Right atrium auricular region (tissue), 2 donors: ENCODE measurements at regions not wholly inside any gene's neighbourhood (a gene's known extent, or its start where the extent isn't known, plus 50 kb on each side); places are given as distances from the start of the nearest gene placed in this dataset.

Source experiments
- DNase-seq: peaks from one replicate; pipeline ENCODE4 v3.0.0-alpha.2; 2019; ENCODE audit warnings: low spot score
- H3K27ac ChIP-seq, 2 donors: fragments of 200-600 bp; sonication (generic); 1 replicate in 1 of 2; 2 replicates in 1 of 2; pipeline ENCODE4 v1.5.1; 2016 to 2019
- H3K27me3 ChIP-seq, 2 donors: fragments of 200-600 bp; sonication (generic); one replicate each; pipeline versions ENCODE4 v1.5.1 to v1.6.0; 2017 to 2019
- H3K36me3 ChIP-seq: fragments of 200-600 bp; sonication (generic); one replicate; pipeline ENCODE4 v1.5.1; 2016
- H3K4me1 ChIP-seq, 2 donors: fragments of 200-600 bp; sonication (generic); one replicate each; pipeline versions ENCODE4 v1.5.1 to v1.6.0; 2017 to 2019
- H3K4me3 ChIP-seq, 2 donors: fragments of 200-600 bp; sonication (generic); 1 replicate in 1 of 2; 2 replicates in 1 of 2; pipeline ENCODE4 v1.5.1; 2017 to 2019; ENCODE audit warnings: mild to moderate bottlenecking in 1 of 2, moderate library complexity in 1 of 2
- H3K9me3 ChIP-seq, 2 donors: fragments of 200-600 bp; sonication (generic); one replicate each; pipeline ENCODE4 v1.5.1; 2019
- TF ChIP-seq, protein P1 (sequence below), 2 donors: fragments of 200-600 bp; sonication (generic); IDR thresholded peaks; one replicate each; pipeline ENCODE4 v1.5.1; 2019; ENCODE audit warnings: antibody characterized with exemption in 2 of 2

DNA sequence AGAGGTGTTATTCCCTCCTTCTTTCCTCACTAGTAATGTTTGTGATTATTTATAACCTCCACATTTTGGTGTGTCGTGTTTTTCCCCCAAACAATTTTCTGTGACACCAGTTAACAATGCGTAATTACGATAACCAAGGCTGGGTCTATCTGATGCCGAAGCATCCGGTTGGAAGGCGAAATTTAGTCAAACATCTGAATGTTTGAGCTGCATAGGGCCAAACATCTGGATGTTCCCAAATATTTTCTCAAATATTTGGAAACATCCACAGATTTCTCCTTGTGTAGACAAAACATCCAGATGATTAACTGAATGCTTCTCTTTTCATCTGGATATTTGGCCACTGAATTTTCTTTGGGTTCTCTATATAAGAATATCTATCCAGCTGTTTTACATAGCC is 371.7 kb downstream of the NFIB start:
- Histone ChIP-seq H3K9me3 (no peaks in the 10 kb centered on the region), H3K27me3 (no peaks in the 10 kb centered on the region), H3K27ac (no peak overlapping the region), H3K4me1 (peaks cover 0 to 21% of the 10 kb centered on the region in 2 donors), H3K4me3 (no peak overlapping the region), H3K36me3 (no peaks in the 10 kb centered on the region)
- TF ChIP-seq, protein P1, sequence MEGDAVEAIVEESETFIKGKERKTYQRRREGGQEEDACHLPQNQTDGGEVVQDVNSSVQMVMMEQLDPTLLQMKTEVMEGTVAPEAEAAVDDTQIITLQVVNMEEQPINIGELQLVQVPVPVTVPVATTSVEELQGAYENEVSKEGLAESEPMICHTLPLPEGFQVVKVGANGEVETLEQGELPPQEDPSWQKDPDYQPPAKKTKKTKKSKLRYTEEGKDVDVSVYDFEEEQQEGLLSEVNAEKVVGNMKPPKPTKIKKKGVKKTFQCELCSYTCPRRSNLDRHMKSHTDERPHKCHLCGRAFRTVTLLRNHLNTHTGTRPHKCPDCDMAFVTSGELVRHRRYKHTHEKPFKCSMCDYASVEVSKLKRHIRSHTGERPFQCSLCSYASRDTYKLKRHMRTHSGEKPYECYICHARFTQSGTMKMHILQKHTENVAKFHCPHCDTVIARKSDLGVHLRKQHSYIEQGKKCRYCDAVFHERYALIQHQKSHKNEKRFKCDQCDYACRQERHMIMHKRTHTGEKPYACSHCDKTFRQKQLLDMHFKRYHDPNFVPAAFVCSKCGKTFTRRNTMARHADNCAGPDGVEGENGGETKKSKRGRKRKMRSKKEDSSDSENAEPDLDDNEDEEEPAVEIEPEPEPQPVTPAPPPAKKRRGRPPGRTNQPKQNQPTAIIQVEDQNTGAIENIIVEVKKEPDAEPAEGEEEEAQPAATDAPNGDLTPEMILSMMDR (IDR thresholded peaks at IDR 0.05): no peak
- DNase-seq: no peak

DNA sequence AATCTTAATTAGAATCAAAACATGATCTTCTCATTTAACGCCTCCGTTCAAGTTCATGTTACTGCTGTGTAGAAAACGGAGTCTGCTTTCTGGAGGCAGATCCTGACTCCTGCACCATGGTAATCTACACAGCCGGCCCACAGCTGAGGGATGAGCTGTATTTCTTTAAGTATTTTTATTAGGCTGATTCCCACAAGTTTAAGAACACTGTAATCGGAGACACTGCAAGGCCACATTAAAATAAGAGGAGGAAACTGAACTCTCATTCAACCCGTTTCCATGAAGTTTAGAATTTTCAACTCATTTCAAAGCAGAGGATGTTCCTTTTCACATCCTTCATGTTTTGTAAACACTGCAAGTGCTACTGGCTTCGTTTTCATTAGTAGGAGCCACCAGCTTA is 372.2 kb downstream of the NFIB start:
- Histone ChIP-seq H3K4me3 (no peak overlapping the region), H3K27ac (no peak overlapping the region), H3K27me3 (no peaks in the 10 kb centered on the region), H3K36me3 (no peaks in the 10 kb centered on the region), H3K9me3 (no peaks in the 10 kb centered on the region), H3K4me1 (peaks cover 0 to 21% of the 10 kb centered on the region in 2 donors)
- TF ChIP-seq, protein P1 (IDR thresholded peaks at IDR 0.05): no peak
- no peak for DNase-seq

DNA sequence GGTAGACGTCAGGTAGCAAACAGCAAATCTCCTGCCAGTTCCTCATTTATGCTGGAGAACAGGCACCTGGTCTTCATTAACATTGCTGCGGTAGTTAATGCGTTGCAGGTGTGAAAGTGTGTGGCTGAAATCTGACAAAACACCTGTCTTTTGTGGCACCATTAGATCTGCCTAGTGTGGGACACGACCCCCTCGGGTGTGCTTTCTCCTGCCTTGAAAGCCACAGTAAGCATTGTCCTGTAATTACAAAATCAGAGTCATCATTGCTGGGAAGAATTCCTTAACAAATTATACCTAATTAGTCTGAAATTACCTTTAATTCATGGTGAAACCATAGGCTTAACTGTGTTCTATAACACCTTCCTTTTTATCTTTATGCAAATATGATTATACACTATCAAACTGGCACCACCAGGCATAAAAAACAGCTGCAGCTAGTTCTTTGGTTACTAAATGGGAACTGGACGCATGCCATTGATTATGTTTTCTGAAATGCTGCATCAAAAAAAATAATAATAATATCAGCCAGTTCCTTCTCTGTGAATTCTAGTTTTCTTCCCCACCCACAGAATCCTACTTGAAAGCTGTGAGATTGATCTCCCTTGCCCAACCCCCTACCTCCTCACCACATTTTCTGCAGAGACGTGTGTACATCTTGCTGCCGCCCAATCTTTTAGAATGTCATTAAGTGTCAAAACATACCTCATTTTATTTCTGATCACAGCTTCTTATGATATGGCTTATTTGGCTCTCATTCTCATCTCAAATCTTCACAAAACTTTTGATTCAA is 374.0 kb downstream of the NFIB start:
- no peak for DNase-seq
- Histone ChIP-seq H3K4me3 (no peak overlapping the region), H3K4me1 (peaks cover 0 to 21% of the 10 kb centered on the region in 2 donors), H3K27me3 (no peaks in the 10 kb centered on the region), H3K27ac (peak overlapping the region in 1 of 2 donors; percentile 44), H3K36me3 (no peaks in the 10 kb centered on the region), H3K9me3 (no peaks in the 10 kb centered on the region)
- TF ChIP-seq, protein P1 (IDR thresholded peaks at IDR 0.05): no peak

DNA sequence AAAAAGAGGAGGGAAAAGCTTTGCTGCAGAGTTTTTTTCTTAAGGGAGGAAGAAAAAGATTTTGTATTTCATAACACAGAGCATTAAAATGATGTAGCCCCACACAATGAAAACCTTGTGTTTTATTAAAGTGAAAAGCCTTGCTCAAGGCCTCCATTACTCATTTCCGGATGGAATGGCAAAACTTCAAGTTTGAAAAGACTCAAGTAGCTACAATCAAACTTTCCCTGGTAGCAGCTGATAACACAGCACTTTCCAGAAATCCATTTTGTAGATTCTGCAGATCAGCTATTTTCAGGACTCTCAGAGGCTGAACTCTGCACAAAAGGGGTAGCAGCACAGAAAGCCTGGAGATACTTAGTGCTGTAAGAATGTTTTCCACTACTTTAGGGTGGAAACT is 374.8 kb downstream of the NFIB start:
- Histone ChIP-seq H3K9me3 (no peaks in the 10 kb centered on the region), H3K27ac (peak overlapping the region in 1 of 2 donors; percentile 44), H3K4me1 (peaks cover 0 to 21% of the 10 kb centered on the region in 2 donors), H3K36me3 (no peaks in the 10 kb centered on the region), H3K27me3 (no peaks in the 10 kb centered on the region), H3K4me3 (no peak overlapping the region)
- no peak for DNase-seq
- TF ChIP-seq, protein P1 (IDR thresholded peaks at IDR 0.05): no peak

DNA sequence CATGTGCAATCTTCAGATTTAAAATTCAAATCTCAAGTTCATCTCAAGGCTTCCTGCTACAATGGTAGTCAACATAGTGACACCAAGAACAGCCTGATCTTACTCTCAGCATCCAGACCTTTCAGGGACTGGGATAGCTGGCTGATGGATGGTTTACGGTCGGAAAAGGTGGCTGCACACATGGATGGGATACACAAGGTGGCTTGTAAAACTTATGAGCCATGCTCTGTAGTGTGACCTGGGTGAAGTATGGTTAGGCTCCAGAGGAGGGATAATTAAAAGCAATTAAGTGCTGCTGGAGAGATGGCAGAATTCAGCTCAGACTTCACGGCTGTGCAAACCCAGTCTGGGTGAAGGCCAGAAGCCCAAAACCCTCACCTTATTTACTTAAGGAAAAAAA is 379.5 kb downstream of the NFIB start:
- no peaks in the 10 kb centered on the region for H3K27me3 ChIP-seq
- TF ChIP-seq, protein P1 (IDR thresholded peaks at IDR 0.05): no peak
- no peak for DNase-seq
- no peaks in the 10 kb centered on the region for H3K36me3 ChIP-seq
- no peaks in the 10 kb centered on the region for H3K9me3 ChIP-seq
- H3K27ac ChIP-seq: no peak overlapping the region
- peaks cover 0 to 23% of the 10 kb centered on the region in 2 donors for H3K4me1 ChIP-seq
- H3K4me3 ChIP-seq: no peak overlapping the region

DNA sequence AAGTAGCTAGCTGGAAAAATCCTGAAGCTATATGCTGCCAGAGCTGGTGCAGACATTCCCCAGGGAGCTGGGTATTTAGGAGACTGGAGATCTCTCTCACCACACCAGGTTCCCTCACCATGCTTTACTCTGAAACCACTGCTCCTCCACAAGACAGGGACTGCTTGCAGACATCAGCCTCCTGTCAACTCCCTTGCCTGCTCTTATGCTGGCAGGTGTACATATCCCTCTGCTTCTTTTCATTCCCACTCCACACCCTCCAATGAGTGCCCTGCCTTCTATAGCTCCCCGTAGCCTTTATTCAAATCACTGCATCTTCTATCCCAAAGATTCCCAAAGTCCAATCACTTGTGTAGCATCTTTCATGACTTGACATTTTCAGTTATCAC is 380.7 kb downstream of the NFIB start:
- TF ChIP-seq, protein P1 (IDR thresholded peaks at IDR 0.05): no peak
- no peak overlapping the region for H3K27ac ChIP-seq

More for the DNA sequence above, 380.7 kb downstream of the NFIB start:
- Histone ChIP-seq H3K27me3 (no peaks in the 10 kb centered on the region), H3K36me3 (no peaks in the 10 kb centered on the region), H3K9me3 (no peaks in the 10 kb centered on the region), H3K4me3 (no peak overlapping the region), H3K4me1 (peaks cover 0 to 12% of the 10 kb centered on the region in 2 donors)
- no peak for DNase-seq
